ENCODE measurements at regions not wholly inside any gene's neighbourhood (a gene's known extent, or its start where the extent isn't known, plus 50 kb on each side); places are given as distances from the start of the nearest gene placed in this dataset.
A peak's percentile ranks its signal among the peaks of the same experiment; 100 is the strongest.

DNA sequence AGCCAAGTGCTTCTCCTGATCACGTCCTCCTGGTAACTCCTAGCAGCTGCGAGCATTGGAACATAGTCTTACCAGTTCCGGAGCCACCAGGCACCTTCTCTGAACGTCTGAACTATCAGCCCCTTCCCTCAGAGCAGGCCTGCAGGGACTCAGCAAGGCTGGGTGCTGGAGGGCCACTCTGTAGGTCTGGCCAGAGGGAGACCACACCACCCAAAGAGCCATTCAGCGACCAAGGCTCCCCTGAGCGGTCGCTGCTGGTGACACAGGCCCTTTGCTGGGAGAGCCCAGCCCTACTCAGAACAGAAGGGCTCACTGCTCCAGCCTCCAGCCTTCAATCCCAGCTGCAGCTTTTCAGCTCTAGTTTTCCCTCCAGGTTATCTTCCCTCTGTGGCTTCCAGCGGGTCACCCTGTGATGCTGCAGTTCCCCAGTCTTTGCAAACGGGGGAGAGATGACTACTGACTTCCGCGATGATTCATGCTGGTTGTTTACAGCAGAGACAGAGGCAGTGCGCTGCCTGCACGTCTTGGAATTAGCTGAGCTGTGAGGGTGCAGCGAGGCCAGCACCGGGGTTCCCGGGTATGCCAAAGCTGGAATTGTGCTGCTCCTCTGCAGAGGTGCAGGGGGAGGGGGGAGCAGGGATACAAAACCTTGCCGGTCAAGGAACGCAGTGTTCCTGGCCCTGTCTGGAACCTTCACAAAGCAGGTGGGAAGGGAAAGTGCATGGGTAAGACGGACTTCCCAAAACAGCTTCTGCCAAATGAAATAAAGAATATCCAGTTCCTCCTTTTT, 161.4 kb downstream of the LY86 start (continued):
- TF ChIP-seq ZNF830 (CRISPR knock-in tag; IDR thresholded peaks at IDR 0.05) (no peak), RCOR1 (IDR thresholded peaks at IDR 0.05; ENCODE audit: borderline replicate concordance in 1 of 2, low read depth in 2 of 2, low read length in 2 of 2) (peak; percentile 56 to 98; a peak in 3 of 4 replicates), MAFK (IDR thresholded peaks at IDR 0.05; ENCODE audit: low read length) (peak; percentile 64), RBBP5 (IDR thresholded peaks at IDR 0.05; ENCODE audit: borderline replicate concordance, insufficient read depth, low read length, poor library complexity, severe bottlenecking) (peak; percentile 47), POLR2A (conservative IDR thresholded peaks at IDR 0.05) (peak; percentile 49), PML (IDR thresholded peaks at IDR 0.05; ENCODE audit: low read length) (peak; percentile 49; the same call in 1 of the 2 replicates), GABPA (tag; conservative IDR thresholded peaks at IDR 0.05; ENCODE audit: low read depth) (peak; percentile 66), MTA2 (IDR thresholded peaks at IDR 0.05; ENCODE audit: low read depth) (0 out of 2 replicates have a peak, but pooled peaks have one; percentile 15), GABPB2 (CRISPR knock-in tag; conservative IDR thresholded peaks at IDR 0.05) (peak; percentile 75; the same call in 1 of the 2 replicates), SOX6 (IDR thresholded peaks at IDR 0.05) (peak; percentile 77; the same call in 1 of the 2 replicates), SETDB1 (IDR thresholded peaks at IDR 0.05; ENCODE audit: low read length) (no peak), GABPB1 (CRISPR knock-in tag; IDR thresholded peaks at IDR 0.05) (peak; percentile 60; the same call in 1 of the 2 replicates), NFE2L1 (tag; IDR thresholded peaks at IDR 0.05; ENCODE audit: borderline replicate concordance, low read depth) (no peak), ZNF639 (CRISPR knock-in tag; conservative IDR thresholded peaks at IDR 0.05 in 1 of 2, IDR thresholded peaks at IDR 0.05 in 1 of 2) (peak in 1 of 2 experiments; percentile 68; a peak in 1 of 4 replicates), SMARCE1 (IDR thresholded peaks at IDR 0.05) (peak; percentile 97), TOE1 (IDR thresholded peaks at IDR 0.05; ENCODE audit: borderline replicate concordance) (peak; percentile 72; the same call in 1 of the 2 replicates), TOE1 (CRISPR knock-in tag; IDR thresholded peaks at IDR 0.05; ENCODE audit: borderline replicate concordance, low read depth) (no peak)
- TF ChIP-seq, protein P1, sequence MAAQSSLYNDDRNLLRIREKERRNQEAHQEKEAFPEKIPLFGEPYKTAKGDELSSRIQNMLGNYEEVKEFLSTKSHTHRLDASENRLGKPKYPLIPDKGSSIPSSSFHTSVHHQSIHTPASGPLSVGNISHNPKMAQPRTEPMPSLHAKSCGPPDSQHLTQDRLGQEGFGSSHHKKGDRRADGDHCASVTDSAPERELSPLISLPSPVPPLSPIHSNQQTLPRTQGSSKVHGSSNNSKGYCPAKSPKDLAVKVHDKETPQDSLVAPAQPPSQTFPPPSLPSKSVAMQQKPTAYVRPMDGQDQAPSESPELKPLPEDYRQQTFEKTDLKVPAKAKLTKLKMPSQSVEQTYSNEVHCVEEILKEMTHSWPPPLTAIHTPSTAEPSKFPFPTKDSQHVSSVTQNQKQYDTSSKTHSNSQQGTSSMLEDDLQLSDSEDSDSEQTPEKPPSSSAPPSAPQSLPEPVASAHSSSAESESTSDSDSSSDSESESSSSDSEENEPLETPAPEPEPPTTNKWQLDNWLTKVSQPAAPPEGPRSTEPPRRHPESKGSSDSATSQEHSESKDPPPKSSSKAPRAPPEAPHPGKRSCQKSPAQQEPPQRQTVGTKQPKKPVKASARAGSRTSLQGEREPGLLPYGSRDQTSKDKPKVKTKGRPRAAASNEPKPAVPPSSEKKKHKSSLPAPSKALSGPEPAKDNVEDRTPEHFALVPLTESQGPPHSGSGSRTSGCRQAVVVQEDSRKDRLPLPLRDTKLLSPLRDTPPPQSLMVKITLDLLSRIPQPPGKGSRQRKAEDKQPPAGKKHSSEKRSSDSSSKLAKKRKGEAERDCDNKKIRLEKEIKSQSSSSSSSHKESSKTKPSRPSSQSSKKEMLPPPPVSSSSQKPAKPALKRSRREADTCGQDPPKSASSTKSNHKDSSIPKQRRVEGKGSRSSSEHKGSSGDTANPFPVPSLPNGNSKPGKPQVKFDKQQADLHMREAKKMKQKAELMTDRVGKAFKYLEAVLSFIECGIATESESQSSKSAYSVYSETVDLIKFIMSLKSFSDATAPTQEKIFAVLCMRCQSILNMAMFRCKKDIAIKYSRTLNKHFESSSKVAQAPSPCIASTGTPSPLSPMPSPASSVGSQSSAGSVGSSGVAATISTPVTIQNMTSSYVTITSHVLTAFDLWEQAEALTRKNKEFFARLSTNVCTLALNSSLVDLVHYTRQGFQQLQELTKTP (IDR thresholded peaks at IDR 0.05; ENCODE audit: low read depth in 1 of 2, partially characterized antibody in 2 of 2) = peak in 1 of 2 experiments; percentile 61
- TF ChIP-seq, protein P2, sequence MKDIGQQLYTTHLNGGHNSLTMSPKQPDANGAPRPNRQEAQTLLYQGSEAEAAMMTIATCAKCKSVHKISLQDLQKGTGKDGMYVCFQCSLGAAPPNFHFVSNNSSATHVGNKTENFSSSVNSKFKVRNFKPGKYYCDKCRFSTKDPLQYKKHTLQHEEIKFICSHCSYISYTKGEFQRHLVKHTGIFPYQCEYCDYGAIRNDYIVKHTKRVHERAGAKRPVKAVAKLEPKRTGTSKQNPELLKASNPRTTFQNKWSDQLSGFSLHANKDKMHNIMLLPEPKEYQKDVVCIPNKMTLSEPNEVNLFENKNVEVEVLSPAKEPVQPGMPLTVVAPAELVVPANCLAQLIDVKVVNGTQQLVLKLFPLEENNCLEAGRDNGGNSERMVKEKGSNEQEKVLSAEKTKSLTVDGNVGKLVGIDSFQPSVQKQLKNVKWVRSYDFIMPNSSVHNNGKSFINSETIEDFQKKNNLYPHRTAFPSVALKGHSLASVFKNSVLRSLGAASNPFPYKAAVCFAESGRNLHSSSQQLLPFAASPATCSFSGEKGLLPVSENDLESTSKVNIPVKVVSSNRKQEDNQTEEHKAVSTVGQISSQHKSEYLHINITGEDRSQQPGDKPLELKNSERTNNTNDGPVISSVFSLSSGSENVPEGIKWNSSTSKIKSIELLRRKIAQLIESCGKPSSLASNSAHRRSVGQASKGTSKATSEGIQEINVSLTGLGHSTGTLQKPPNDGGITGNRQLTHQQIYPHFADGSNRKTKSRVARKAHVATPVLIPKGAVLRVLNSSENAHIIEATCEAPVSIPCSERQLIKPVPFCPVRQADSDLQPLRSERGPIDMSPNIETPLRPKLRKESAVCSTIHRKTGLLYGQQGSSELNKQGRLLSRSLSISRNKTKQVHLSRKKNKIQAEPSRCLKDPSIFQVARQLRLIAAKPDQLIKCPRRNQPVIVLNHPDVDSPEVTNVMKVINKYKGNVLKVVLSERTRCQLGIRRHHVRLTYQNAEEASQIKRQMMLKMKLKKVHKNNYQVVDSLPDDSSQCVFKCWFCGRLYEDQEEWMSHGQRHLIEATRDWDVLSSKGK (CRISPR knock-in tag; IDR thresholded peaks at IDR 0.05) = no peak

Data from K562 (cell line).